Stimulated activated CD4-positive, alpha-beta T cell treated with anti-CD3 and anti-CD28 coated beads, Interleukin-2, amount 100 ng/mL, for 24 hours (primary cell): ENCODE measurements at regions not wholly inside any gene's neighbourhood (a gene's known extent, or its start where the extent isn't known, plus 50 kb on each side); places are given as distances from the start of the nearest gene placed in this dataset.
A peak's percentile ranks its signal among the peaks of the same experiment; 100 is the strongest.

Experiments used
- DNase-seq, 2 donors: peaks; one replicate each; pipeline ENCODE4 v3.0.0-alpha.2; 2020

DNA sequence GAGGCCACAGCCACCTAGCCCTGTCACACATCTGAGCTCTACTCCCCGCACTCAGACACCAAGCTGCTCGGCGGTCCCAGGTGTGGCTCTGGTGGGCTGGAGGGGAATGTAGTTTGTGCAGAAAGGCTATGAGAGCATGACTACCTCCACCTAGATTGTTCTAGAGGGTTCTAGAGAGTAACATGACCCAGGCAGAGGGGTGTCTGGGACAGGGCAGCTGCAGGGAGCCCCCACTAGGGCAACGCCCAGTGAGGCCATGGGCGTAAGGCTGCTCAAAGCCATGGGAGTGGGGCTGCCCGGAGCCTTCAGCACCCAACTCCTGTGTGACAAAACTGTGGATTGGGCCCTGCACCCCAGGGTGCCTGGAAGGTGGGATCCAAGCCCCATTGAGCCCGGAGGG, 511.4 kb upstream of the MYT1L start:
- DNase-seq: no peak

DNA sequence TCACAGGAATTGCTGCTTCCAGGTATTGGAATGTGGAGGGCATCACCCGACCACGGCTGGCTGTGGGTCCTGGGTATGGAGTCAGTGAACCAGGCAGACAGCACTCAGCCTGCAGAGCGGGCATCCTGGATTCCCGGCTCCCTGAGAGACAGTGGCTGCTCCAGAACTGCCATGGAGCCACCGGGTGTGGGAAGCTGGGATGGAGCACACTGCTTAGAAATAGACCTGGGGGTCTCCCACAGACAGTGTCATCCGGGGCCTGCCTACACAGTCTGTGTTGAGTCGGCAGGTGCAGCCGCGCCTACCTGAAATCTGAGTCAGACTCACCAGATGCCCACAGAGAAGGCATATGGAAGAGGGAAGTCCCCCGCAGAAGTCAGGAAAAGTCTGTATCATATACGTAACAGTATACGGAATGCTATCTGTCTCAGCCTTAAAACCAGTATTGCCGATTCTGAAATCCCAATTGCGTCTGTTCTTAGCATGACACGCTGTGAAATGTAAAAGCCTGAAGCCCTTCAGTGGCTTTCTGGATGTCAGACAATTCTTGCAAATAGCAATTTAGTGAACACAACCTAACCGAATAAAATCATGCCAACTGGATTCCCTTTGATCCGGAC, 509.7 kb upstream of the MYT1L start:
- DNase-seq: no peak

DNA sequence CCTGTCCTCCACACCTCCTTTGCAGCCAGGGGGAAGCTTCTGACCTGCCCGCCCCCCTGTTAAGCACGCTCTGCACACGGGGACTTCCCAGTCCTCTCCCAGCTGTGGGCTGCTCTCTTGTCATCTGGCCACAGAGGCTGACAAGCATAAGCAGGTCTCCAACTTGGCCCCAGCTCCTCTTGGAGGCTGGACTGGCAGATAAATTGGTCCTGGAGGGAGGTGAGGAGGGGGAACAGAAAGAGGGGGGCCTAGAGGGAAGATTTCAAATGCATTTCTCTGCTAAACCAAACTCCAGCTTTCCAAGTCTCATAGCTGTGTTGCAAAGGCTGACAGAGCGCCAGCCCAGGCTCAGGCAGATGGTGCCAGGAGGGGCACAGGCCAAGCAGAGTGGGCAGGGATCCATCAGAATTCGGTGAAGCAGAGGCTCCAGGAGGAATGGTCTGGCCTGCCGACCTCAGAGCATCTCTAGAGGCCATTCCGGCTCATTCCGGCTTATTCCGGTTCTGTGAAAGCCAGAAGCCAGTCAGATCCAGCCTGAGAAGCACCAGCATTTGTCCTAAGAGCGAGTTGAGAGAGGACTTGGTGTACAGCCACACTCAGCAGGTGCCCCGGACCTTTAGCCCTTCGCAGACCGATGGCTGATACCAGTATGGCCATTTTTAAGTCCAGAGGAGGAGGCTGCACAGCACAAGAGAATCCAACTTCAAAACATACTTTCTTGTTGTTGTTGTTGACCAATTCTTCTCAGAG, 508.9 kb upstream of the MYT1L start:
- DNase-seq: peak in 1 of 2 donors; percentile 11

DNA sequence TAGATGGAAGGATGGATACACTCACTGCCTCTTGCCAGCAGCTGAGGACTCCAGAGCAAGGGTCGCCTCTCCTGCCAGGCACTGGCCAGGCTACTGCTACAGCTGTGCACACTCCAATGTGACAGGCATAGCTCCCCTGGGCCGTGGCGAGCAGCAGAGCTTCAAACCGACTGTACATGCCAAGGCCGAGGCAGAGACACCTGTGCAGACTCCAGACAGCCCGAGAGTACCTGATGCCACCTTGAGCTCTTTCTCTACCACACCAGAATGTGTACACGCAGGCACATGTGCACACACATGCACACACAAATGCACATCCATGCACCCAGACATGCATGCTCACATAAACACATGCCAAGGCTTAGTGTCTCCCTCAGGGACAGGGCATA, 508.3 kb upstream of the MYT1L start:
- peak in 1 of 2 donors; percentile 11 for DNase-seq

DNA sequence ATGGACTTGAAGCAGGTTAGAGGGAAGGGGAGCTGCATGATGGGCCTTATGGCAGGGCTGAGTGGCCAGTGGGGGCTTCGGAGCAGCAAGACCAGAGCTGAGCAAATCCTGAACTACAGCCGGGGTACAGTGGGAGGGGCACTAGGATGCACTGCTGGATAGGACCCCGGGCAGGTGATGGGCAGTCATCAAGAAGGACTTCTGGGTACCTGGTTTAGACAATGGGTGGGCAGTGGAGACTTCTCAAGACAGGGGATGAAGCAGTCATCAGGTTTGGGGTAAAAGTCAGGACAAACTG, 507.4 kb upstream of the MYT1L start:
- DNase-seq: peak in 1 of 2 donors; percentile 14

DNA sequence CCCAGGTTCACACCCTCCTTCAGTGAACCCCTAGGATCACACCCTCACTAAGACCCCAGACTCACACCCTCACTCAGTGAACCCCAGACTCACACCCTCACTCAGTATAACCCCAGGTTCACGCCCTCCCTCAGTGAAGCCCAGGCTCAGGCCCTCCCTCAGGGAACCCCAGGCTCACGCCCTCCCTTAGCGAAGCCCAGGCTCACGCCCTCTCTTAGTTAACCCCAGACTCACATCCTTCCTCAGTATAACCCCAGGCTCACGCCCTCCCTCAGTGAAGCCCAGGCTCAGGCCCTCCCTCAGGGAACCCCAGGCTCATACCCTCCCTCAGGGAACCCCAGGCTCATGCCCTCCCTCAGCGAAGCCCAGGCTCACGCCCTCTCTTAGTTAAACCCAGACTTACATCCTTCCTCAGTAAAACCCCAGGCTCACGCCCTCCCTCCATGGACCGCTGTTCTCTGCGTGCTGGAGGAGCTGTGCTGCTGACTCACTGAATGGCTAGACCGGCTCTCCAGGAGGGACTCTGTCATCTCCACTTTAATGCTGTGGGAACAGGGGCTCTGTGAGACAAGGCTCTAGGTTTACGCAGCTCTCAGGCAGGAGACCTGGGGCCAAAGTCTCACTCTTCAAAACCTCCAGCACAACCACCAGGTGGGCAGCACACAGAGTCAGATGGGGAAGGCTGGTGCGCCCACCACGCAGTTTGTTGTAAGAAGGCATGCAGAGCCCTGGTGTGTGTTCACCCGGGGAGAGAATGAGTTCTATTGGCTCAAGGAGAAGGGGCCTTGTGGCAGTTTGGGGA, 506.9 kb upstream of the MYT1L start:
- DNase-seq: peak in 1 of 2 donors; percentile 8

DNA sequence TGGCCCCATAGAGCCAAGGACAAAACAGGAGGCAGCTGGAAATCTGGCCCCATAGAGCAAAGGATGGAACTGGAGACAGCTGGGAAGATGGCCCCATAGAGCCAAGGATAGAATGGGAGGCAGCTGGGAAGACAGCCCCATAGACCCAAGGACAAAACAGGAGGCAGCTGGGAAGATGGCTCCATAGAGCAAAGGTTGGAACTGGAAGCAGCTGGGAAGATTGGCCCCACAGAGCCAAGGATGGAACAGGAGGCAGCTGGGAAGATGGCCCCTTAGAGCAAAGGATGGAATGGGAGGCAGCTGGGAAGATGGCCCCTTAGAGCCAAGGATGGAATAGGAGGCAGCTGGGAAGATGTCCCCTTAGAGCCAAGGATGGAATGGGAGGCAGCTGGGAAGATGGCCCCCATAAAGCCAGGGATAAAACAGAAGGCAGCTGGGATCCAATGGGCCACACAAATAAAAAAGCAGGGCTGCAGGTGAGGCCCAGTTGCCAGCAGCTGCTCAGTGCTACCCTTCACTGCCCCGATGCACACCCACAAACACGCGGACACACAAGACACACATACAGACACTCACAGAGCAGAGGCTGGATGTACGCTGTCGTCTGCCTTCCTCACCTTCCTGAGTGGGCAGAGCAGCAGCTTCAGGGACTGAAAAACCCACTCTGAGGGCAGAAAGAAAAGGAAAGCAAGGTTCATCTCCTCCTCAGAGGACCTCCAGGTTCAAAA, 505.4 kb upstream of the MYT1L start:
- DNase-seq: peak in 1 of 2 donors; percentile 3

DNA sequence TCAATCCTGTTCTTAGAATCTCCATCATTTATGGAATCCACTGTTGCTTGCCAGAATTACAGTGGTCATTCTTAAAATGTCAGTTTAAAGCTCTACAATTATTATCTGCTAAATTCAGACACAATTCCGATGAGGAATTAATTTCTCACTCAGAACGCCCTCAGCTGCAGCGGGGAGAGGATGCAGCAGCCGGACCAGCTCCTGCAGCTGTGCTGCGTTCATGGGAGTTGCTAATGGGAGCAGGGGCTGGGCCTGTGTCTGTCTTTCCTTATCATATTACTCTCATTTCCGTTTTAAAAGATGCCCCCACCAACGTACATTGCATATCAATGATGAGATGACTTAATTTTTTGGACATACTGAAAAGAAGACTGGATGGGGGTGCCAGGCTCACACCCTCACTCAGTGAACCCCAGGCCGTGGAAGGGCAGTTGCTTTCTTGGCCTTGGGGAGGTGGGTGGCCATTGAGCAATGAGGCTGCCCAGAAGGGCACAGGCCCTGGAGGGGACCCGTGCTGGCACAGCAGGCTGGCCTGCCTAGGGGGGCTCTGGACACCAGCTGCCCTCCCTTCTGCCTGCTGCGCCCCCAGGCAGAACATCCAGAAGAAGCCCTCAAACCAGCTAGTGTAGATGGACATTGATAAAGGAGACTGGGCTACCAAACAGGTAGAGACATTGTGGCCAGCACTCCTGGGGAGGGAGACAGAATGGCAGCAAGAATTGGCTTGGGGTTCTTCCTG, 503.6 kb upstream of the MYT1L start:
- DNase-seq: peak in 1 of 2 donors; percentile 6

DNA sequence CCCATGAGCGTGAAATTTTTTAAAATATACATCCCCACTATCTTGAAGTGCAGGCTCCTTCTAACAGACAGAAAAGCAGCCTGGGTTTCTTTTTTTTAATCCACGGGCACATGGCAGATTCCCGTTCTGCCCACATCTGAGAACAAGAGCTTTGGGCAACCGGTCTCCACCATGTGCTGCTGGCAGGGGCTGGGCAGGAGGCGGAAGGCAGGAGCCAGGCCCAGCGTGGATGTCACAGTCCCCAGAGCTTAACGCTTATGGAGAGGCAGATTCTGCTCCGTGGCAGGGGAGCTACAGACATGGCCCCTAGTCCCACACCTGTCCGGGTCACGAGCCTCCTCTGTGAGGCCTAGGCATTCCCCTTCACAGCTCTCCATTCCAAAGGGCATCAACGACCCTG, 503.0 kb upstream of the MYT1L start:
- no peak for DNase-seq

DNA sequence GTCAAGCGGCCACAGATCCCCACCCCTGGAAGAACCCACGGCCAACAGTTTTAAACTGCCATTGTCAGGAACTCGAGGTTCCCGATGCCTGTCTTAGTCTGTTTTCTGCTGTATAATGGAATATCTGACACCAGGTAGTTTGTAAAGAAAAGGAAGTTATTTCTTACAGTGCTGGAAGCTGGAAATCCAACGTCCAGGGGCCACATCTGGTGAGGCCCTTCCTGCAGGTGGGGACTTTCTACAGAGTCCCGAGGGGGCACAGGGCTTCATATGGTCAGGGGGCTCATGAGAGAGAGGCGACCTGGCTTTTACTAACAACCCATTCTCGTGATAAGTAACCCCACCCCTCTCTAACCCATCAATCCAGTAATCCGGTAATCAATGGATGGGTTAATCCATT, 501.6 kb upstream of the MYT1L start:
- no peak for DNase-seq

DNA sequence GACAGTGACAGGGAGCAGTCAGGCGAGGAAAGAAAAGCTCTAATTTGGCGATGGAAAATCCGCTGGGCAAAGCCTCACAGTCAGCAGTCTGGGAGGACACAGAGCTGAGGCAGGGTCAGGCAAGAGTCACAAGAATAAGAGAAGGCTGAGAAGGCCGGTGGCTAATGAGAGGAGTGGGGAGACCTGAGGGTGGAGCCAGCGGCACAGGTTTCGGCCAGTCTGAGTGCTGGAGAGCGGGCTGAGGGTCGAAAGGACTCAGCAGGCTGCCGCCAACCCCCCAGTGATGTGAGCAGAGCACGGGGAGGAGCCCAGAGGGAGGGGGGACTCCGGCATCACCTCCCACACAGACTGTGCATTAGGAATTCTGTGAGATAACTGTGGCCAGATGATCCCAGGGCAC, 500.6 kb upstream of the MYT1L start:
- peak in 1 of 2 donors; percentile 4 for DNase-seq

DNA sequence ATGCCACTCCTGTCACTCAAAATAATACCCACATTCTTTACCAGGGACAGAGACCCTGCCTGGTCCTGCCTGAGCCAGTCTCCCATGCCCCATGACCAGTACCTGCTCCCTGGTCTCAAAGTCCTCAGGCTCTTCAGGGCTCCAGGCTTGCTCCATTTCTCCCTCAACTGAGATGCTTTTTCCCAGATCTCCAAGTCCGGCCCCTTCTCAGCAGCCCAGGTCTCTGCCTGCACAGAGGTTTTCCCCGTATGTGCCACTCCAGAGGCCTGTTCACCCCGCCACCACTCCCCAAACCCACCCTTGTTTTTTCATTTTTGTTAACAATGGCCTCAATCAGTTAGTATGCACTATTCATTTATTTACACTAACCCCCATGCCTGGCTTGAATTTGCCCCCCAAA, 499.5 kb upstream of the MYT1L start:
- peak in 1 of 2 donors; percentile 7 for DNase-seq

DNA sequence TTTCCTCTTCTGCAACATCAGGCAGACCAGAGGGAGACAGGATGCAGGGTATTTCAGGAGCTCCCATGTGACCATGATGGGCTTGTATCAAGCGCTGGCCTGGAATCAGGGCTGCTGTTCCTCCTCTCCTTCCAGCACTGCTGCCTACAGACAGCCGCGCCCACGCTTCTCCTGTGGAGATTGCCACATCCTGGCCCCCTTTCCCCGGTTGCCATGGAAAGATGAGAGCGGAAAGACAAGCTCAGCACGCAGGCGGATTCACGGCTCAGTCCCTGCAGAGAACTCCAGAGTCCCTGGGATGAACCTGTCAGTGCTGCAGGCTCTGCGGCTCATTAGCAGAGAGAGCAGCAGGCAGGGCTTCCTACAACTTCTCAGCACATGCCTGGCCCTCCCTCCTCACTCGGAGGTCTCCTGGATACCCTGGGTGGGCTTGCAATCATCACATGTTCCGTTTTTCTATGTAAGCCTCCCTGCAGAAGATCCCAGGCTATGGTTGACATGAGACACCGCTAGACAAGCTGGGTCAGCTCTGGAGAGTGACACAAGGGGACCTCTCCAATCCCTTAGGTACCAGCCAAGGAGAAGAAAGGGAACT, 497.8 kb upstream of the MYT1L start:
- DNase-seq: peak in 1 of 2 donors; percentile 3

DNA sequence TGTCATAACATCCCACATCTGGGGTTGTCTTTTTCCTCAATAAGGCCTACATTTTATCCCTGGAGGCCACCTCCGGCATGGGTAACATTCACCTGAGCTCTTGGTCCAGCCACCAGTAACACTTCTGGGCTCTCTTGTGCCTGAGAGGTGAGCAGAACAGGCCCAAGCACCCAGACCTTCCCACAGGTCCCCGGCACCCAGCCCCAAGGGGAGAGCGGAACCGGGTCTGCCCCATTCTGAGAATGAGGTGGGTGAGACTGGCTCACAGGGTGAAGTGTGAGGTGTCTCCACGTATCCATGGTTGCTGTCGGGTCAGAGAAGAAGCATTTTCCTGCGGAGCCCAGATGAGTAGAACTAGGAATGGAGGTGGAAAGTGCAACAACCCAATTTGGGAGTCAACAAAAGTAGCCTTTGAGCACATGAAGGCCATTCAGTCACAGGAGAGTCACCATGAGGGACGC, 496.7 kb upstream of the MYT1L start:
- peak in 1 of 2 donors; percentile 8 for DNase-seq

DNA sequence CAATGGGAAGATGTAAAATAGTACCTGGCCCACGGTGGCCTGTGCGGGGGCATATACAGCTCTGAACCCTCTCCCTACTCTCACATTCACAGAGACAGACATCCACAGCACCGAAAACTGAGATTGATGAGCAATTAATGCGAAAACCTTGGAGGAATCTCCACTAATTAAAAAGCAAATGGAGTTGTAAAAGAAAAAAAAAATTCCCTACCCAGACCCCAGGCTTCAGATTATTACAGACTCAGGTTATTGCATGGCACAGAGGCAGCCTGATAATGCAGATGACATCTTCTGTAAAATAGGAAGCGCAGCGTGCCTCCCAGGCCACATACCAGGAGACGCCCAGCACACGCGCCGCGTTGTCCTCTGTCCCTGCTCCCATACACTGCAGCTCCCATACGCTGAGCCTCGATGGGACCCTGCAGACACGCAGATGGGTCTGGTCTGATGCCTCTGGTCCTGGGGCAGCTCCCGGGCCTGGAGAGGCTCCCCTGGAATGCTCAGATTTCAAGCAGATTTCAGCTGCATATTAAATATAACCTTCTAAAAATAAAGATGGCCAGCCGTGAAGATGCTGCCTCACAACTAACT, 496.1 kb upstream of the MYT1L start:
- DNase-seq: peak in 1 of 2 donors; percentile 6

DNA sequence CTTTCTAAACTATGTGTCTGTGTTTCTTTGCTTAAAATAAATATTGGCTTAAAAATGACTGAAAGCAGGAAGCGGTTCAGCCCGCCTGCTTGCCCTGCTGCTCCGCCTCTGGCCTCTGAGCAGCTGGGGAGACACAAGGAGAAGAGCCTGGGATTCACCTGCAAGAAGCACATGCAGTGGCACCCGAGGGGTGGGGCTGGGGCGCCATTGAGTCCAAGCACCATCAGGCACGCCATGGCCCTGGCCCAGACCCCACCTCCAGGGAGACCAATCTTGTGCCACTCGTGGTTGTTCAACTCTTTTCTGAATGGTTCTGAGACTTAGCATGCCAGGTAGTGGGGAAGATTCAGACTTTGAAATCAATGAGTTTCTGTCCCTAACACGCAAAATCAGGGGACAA, 495.5 kb upstream of the MYT1L start:
- no peak for DNase-seq

DNA sequence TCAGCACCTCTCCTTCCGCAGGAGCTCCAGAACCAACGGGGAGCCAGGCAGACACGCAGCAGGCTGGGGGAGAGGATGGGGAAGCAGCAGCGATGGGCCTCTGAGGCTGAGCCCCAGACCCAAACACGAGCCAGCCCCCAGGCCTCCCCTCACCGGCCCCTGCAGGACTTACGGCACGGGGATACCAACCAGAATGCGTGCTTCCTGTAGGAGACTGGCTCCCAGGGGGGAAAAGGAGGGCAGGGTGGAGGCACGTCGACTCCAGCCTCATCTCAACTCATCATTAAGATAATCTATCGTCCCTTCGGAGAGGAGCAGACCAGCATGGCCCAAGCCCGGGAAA, 495.1 kb upstream of the MYT1L start:
- peak in 1 of 2 donors; percentile 7 for DNase-seq

DNA sequence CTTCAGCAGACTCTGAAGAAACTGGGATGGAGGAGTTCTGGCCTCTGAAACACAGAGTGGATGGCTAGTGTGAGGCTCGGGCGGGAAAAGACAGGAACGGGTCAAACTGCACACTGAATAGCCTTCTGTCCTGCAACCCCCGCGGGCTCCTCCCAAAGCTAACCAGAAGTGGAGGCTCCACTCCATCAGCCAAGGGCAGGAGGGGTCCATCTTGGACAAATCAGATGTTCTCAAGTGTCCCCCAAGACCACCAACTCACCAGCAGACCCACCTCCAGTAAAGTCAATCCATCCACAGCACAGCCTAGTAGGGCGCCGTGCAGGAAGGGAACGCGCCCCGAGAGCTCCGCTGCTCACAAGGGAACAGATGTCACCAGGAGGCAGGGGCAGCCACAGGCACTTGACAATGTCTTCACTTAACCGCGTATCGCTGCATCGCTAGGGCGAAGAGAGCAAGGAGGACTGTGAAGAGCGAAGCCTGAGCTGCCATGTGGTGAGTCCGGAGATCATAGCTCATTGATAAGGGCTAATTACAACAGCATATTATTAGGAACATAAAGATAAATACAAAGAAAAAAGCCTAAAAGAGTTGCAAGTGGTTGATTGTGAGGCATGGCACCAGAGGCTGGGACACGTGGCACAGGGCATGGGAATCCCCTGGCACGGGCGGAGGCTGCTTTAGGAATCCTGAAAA, 494.6 kb upstream of the MYT1L start:
- peak in 1 of 2 donors; percentile 7 for DNase-seq

DNA sequence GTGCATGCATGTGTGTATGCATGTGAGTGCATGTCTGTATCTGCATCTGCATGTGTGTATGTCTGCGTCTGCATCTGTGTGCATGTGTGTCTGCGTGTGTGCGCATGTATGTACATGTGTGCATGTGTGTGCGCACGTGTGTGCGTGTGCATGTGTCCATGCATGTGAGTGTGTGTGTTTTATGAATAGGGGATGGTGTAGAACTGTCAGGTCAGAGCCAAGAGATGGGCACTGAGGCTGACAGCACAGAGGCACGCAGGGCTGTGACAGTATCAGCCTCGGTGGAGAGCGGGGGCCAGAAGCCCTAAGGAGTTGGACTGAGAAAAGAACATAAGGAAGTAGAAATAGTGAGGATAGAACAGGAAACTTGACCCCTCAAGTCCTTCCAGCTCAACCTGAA, 494.0 kb upstream of the MYT1L start:
- peak in 1 of 2 donors; percentile 3 for DNase-seq

DNA sequence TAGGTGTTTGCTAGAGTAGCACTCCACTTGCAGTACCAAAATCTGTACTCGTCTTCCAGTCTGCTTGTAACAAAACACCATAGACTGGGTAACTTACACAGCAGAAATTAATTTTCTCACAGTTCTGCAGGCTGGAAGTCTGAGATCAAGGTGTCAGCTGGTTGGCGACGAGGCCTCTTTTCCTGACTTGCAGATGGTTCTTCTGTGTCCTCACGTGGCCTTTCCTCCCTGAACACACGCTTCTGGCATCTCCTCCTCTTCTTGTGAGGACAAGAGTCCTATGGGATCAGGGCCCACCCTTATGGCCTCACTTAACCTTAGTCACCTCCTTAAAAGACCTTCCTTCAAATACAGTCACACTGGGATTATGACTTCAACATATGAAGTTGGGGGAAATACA, 493.5 kb upstream of the MYT1L start:
- DNase-seq: peak in 1 of 2 donors; percentile 6
